HCT116 (cell line): ENCODE measurements at regions not wholly inside any gene's neighbourhood (a gene's known extent, or its start where the extent isn't known, plus 50 kb on each side); places are given as distances from the start of the nearest gene placed in this dataset.

Experiments
- ATAC-seq: fragments of 200-7000 bp; cut with Tn5 transposase; 2 replicates; pipeline ENCODE4 v1.9.1; 2020; ENCODE audit warnings: mild to moderate bottlenecking, moderate library complexity
- BruUV-seq: library from RNA; stranded (reverse); fragments of 400-500 nt; replicated peaks from 2 replicates; lab custom pipeline; 2021; lab: Mats Ljungman, UMichigan
- CTCF ChIA-PET: fragments of 300-600 bp; sonication (Branson Sonifier 250); formaldehyde crosslinking; loops from one replicate; lab custom pipeline; 2021; ENCODE audit warnings: antibody characterized with exemption; lab: Charles Lee
- POLR2A ChIA-PET: fragments of 300-600, 350-600 bp; sonication (Branson Sonifier 250); formaldehyde crosslinking; loops from one replicate; lab custom pipeline; 2021; ENCODE audit warnings: antibody characterized with exemption; lab: Charles Lee
- RAD21 ChIA-PET, 2 experiments: fragments of 300-600 bp; sonication (Branson Sonifier 250); formaldehyde crosslinking; loops; one replicate each; lab custom pipeline; 2023; ENCODE audit warnings: low total read pairs in 2 of 2; ENCODE audit not compliant: uncharacterized antibody in 2 of 2, unreplicated experiment in 2 of 2, low non-redundant PET in 1 of 2; lab: Charles Lee
- DNase-seq: peaks from one replicate; pipeline ENCODE4 v3.0.0-alpha.2; 2010; ENCODE audit warnings: low read depth, low spot score
- H2AFZ ChIP-seq: fragments of 200-600 bp; shearing (Covaris generic), sonication (generic); 2 replicates; pipeline ENCODE4 v1.6.1; 2017; ENCODE audit warnings: low read depth, mixed run types, mixed read lengths, antibody characterized with exemption, low read length; ENCODE audit not compliant: poor library complexity, severe bottlenecking
- H3K27ac ChIP-seq: 2 replicates; pipeline ENCODE4 v1.5.1; 2012; ENCODE audit warnings: low read depth, low read length
- H3K27me3 ChIP-seq: fragments of 200-600 bp; sonication (generic); 2 replicates; pipeline ENCODE4 v1.6.1; 2016; ENCODE audit warnings: mixed run types, low read length, mixed read lengths; ENCODE audit not compliant: insufficient read depth
- H3K36me3 ChIP-seq, 2 experiments: fragments of 200-500 bp in 1 of 2; fragments of 200-600 bp in 1 of 2; sonication (Bioruptor generic) in 1 of 2; sonication (generic) in 1 of 2; 2 replicates each; pipeline versions ENCODE4 v1.5.1 to v1.6.1; 2014 to 2016; ENCODE audit warnings: low read length in 2 of 2, inconsistent platforms in 1 of 2, mixed read lengths in 1 of 2, mixed run types in 1 of 2; ENCODE audit not compliant: insufficient read depth in 2 of 2, control insufficient read depth in 1 of 2
- H3K4me1 ChIP-seq, 2 experiments: fragments of 200-600 bp in 1 of 2; sonication (generic) in 1 of 2; 2 replicates each; pipeline versions ENCODE4 v1.5.1 to v1.6.1; 2012 to 2017; ENCODE audit warnings: low read length in 2 of 2, inconsistent platforms in 1 of 2, mild to moderate bottlenecking in 1 of 2, mixed read lengths in 1 of 2, mixed run types in 1 of 2, moderate library complexity in 1 of 2; ENCODE audit not compliant: insufficient read depth in 2 of 2, control insufficient read depth in 1 of 2
- H3K4me2 ChIP-seq: fragments of 200-600 bp; sonication (generic); 2 replicates; pipeline ENCODE4 v1.6.1; 2017; ENCODE audit warnings: mixed run types, low read length, mixed read lengths
- H3K4me3 ChIP-seq, 2 experiments: fragments of 200-600 bp in 1 of 2; sonication (generic) in 1 of 2; replicated peaks in 1 of 2; 2 replicates each; pipeline ENCODE4 v1.5.1; 2011 to 2016; ENCODE audit warnings: low read length in 2 of 2, control low read depth in 1 of 2, low read depth in 1 of 2, mild to moderate bottlenecking in 1 of 2, mixed read lengths in 1 of 2, mixed run types in 1 of 2
- H3K79me2 ChIP-seq: fragments of 200-600 bp; sonication (generic); 2 replicates; pipeline ENCODE4 v1.6.1; 2017; ENCODE audit warnings: mild to moderate bottlenecking, mixed run types, low read length, moderate library complexity, mixed read lengths; ENCODE audit not compliant: insufficient read depth
- H3K9ac ChIP-seq: fragments of 200-600 bp; sonication (generic); 2 replicates; pipeline ENCODE4 v1.6.1; 2016; ENCODE audit warnings: low read length, mixed read lengths
- H3K9me2 ChIP-seq: fragments of 200-600 bp; sonication (generic), shearing (Covaris generic); 2 replicates; pipeline ENCODE4 v1.6.1; 2017; ENCODE audit warnings: mixed run types, mild to moderate bottlenecking, moderate library complexity; ENCODE audit not compliant: insufficient read depth
- H3K9me3 ChIP-seq, 2 experiments: fragments of 200-500 bp in 1 of 2; fragments of 200-600 bp in 1 of 2; sonication (Bioruptor generic) in 1 of 2; sonication (generic) in 1 of 2; 2 replicates each; pipeline ENCODE4 v1.6.1; 2014 to 2017; ENCODE audit warnings: low read length in 2 of 2, mixed read lengths in 2 of 2, inconsistent platforms in 1 of 2, low read depth in 1 of 2, mild to moderate bottlenecking in 1 of 2, mixed run types in 1 of 2, moderate library complexity in 1 of 2; ENCODE audit not compliant: control insufficient read depth in 1 of 2, insufficient read depth in 1 of 2
- H4K20me1 ChIP-seq: fragments of 200-600 bp; sonication (generic), shearing (Covaris generic); 2 replicates; pipeline ENCODE4 v1.6.1; 2017; ENCODE audit warnings: mixed run types, mild to moderate bottlenecking, moderate library complexity; ENCODE audit not compliant: insufficient read depth
- ATF3 ChIP-seq: IDR thresholded peaks from 2 replicates; pipeline ENCODE4 v1.6.1; 2012
- CBX3 ChIP-seq: IDR thresholded peaks from 2 replicates; pipeline ENCODE4 v1.6.1; 2012; ENCODE audit warnings: low read depth
- CTCF ChIP-seq, 3 experiments: fragments of 200-600 bp in 1 of 3; sonication (generic) in 1 of 3; IDR thresholded peaks in 2 of 3; conservative IDR thresholded peaks in 1 of 3; 2 replicates each; pipeline ENCODE4 v1.5.1; 2012 to 2017; ENCODE audit warnings: low read depth in 2 of 3, low read length in 2 of 3, antibody characterized with exemption in 1 of 3, borderline replicate concordance in 1 of 3, control low read depth in 1 of 3, mild to moderate bottlenecking in 1 of 3, mixed read lengths in 1 of 3, mixed run types in 1 of 3, moderate library complexity in 1 of 3; ENCODE audit not compliant: insufficient read depth in 1 of 3
- EGR1 ChIP-seq: IDR thresholded peaks from 2 replicates; pipeline ENCODE4 v1.6.1; 2012; ENCODE audit warnings: low read depth
- ELF1 ChIP-seq: IDR thresholded peaks from 2 replicates; pipeline ENCODE4 v1.6.1; 2012; ENCODE audit warnings: low read depth, borderline replicate concordance
- EZH2phosphoT487 ChIP-seq: fragments of 200-600 bp; IDR thresholded peaks from 2 replicates; pipeline ENCODE4 v1.6.1; 2018; ENCODE audit warnings: antibody characterized with exemption, borderline replicate concordance
- FOSL1 ChIP-seq: IDR thresholded peaks from 2 replicates; pipeline ENCODE4 v1.6.1; 2012; ENCODE audit warnings: low read depth
- JUND ChIP-seq: IDR thresholded peaks from 2 replicates; pipeline ENCODE4 v1.6.1; 2012
- MAX ChIP-seq: IDR thresholded peaks from 2 replicates; pipeline ENCODE4 v1.6.1; 2012
- POLR2A ChIP-seq: IDR thresholded peaks from 2 replicates; pipeline ENCODE4 v1.7.0; 2011; ENCODE audit warnings: borderline replicate concordance; ENCODE audit not compliant: insufficient read depth, insufficient read length; ENCODE audit errors: extremely low read depth
- POLR2AphosphoS5 ChIP-seq: IDR thresholded peaks from 2 replicates; pipeline ENCODE4 v1.6.1; 2011; ENCODE audit warnings: mild to moderate bottlenecking, low read depth, low read length, moderate library complexity
- RAD21 ChIP-seq: IDR thresholded peaks from 2 replicates; pipeline ENCODE4 v1.6.1; 2012; ENCODE audit warnings: low read depth, mild to moderate bottlenecking
- REST ChIP-seq: IDR thresholded peaks from 2 replicates; pipeline ENCODE4 v1.6.1; 2012; ENCODE audit warnings: low read depth
- SP1 ChIP-seq: IDR thresholded peaks from 2 replicates; pipeline ENCODE4 v1.6.1; 2012; ENCODE audit warnings: low read depth
- SRF ChIP-seq: IDR thresholded peaks from 2 replicates; pipeline ENCODE4 v1.6.1; 2012; ENCODE audit warnings: low read depth
- TCF7L2 ChIP-seq: IDR thresholded peaks from 2 replicates; pipeline ENCODE4 v1.7.0; 2011; ENCODE audit warnings: borderline replicate concordance, inconsistent platforms; ENCODE audit not compliant: insufficient read depth, insufficient read length; ENCODE audit errors: extremely low read depth
- ZFX ChIP-seq: fragments of 450-650 bp; IDR thresholded peaks from 2 replicates; pipeline ENCODE4 v1.6.1; 2017
- ZNF274 ChIP-seq: fragments of 200-500 bp; sonication (Bioruptor generic); IDR thresholded peaks from 2 replicates; pipeline ENCODE4 v1.6.1; 2014; ENCODE audit warnings: mild to moderate bottlenecking, low read depth, low read length, inconsistent platforms
- intact Hi-C: fragments of 100-400 bp; cut with micrococcal nuclease; formaldehyde crosslinking; loops from 2 replicates; pipeline ENCODE4 v1.10.0; 2022

- Histone ChIP-seq H3K27me3 (no peaks in the 10 kb centered on the region), H3K4me3 (no peak overlapping the region), H3K27ac (no peak overlapping the region), H4K20me1 (no peaks in the 10 kb centered on the region), H3K9me3 (no peaks in the 10 kb centered on the region), H3K4me2 (no peak overlapping the region), H3K36me3 (no peaks in the 10 kb centered on the region), H2AFZ (peak overlapping the region; percentile 84), H3K9ac (no peak overlapping the region), H3K79me2 (no peaks in the 10 kb centered on the region), H3K9me2 (no peaks in the 10 kb centered on the region), H3K4me1 (peaks cover 0 to 4% of the 10 kb centered on the region in 2 experiments; a peak in 1 of 4 replicates)
- intact Hi-C loops: no loop called here
- ChIA-PET RAD21 (no interaction called here), POLR2A (interaction anchor here (1.0 kb wide), 1 partner anchor 21 kb away, joined by 3 read pairs; no protein-coding TSS in a partner anchor), CTCF (no interaction called here)
- TF ChIP-seq SP1 (no peak), TCF7L2 (no peak), SRF (no peak), EZH2phosphoT487 (no peak), ZFX (no peak), CBX3 (no peak), FOSL1 (no peak), POLR2AphosphoS5 (no peak), JUND (no peak), RAD21 (no peak), MAX (no peak), ATF3 (no peak), ZNF274 (no peak), CTCF (IDR thresholded peaks at IDR 0.05 in 2 of 3, conservative IDR thresholded peaks at IDR 0.05 in 1 of 3; ENCODE audit: borderline replicate concordance in 1 of 3, insufficient read depth in 1 of 3, low read depth in 2 of 3, low read length in 2 of 3) (no peak), REST (no peak), ELF1 (no peak), POLR2A (no peak), EGR1 (no peak)
- DNase-seq (no peak), ATAC-seq (no peak; the same call in 1 of the 2 replicates)
- BruUV-seq: no TSS peak
These were observed 54.8 kb upstream of the CREB3L1 start for GRCh38 chr11:46222490-46223251.
